T-helper 1 cell treated with Interleukin-12 subunit alpha and Interleukin-12 subunit beta and Interleukin-4 antibody, amounts not matched to agents 30 ng/mL and 1 ng/mL, for 36 hours (primary cell): ENCODE measurements at regions not wholly inside any gene's neighbourhood (a gene's known extent, or its start where the extent isn't known, plus 50 kb on each side); places are given as distances from the start of the nearest gene placed in this dataset.

Source experiments
- intact Hi-C: fragments of 100-400 bp; cut with micrococcal nuclease; formaldehyde crosslinking; loops from one replicate; pipeline ENCODE4 v1.15.1; 2024

DNA sequence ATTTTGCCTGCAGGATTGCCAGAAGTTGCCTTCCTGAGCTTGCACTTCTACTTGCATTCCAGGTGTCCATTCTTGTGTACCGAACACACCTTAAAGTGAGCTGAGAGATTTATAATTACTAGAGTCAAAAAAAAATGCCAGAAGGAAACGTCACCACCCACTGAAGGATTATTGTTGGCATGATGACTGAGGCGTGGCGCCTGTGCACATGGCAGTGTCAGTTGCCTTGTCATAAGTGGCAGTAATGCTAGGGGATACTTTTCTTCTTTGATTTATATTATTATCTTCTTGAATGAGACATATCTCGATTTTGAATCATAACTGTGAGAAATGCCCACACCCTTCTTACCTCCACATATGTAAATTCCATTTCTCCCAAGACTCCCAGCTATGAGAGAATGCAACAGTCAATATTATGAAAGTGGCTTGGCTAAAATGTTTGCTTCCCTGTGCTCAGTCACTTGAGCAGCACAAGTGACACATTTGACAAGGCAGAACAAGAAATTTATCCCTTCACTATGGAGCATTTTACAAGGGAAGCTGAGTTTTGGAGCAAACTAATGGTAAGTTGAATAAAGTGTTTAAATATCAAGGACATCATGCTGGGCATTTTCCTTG lies 149.5 kb upstream of the SASH1 start:
- intact Hi-C loops, result loop anchor here (10.0 kb wide), 1 partner anchor 48 kb away; no protein-coding TSS in a partner anchor

DNA sequence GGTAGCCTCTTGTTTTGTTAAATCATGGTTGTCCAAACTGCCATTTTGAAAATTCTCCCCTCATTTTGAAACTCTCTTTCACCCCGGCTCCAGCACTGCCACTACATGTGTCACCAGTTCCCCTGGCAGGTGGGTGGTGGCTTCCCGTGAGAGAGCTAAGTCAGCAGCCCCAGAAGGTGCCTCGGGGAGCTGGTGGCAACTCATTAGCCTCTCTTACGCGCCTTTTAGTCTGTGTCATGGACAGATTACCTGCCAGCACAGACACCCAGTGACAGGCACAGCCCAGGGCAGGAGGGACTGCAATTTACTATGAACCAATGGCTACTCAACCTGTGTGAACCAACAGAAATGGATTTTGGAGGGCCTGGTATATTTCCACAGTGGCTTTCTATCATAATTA lies 147.1 kb upstream of the SASH1 start:
- intact Hi-C loops, result loop anchor here (10.0 kb wide), 1 partner anchor 51 kb away; no protein-coding TSS in a partner anchor

DNA sequence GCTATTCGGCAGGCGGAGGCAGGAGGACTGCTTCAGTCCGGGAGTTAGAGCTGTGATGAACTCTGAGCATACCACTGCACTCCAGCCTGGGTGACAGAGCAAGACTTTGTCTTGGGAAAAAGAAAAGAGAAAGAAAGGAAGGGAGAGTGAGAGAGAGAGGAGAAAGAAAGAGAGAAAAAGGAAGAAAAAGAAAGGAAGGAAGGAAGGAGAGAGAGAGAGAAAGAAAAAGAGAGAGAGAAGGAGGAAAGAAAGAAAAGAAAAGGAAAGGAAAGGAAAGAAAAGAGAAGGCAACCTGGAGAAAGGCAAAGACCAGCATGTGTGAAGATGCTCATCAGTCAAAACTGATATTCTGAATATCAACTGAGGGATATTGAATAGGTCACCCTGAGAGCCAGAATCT lies 143.1 kb upstream of the SASH1 start:
- intact Hi-C loops, result loop anchor here (10.0 kb wide), 1 partner anchor 55 kb away; no protein-coding TSS in a partner anchor

DNA sequence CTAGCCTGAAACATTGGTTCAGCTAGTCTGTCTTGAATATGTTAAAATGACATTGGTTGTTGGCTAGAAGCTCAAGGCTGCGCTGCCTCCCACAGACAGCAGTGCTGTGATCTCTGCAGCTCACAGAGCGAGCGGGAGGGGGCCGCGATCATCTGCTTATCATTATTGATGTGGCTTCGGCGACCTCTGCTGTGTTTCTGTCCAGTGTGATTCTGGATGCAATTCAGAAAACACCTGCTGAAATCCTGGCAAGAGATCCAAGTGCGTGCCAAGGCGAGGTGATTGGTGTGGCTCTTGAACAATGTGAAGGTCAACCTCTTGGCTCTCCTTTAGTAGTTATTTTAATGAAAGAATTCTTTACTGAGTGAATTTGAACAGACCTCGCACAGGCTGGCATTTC lies 142.3 kb upstream of the SASH1 start:
- intact Hi-C loops, result loop anchor here (5.0 kb wide), 2 partner anchors 502 to 998 kb away; partner anchors contain the start of gene STXBP5

DNA sequence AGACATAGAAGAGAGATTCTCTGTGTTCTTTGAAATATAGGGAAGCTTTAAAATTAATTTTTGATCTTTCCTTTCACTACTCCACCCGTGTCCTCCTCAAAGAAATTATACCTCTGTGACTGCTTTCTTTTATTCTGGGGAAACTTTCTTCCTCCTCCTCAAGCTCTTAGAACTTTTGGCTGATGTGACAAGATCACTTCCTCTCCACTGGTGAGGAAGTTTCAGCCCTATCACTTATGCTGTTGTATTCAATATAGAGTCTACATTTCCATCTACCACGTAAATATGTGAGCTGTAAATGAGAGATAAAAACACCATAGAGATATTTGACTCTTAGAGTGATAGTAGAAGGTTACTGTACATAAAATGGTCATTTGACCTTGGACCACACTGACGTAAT lies 141.9 kb upstream of the SASH1 start:
- intact Hi-C loops, result loop anchor here (5.0 kb wide), 2 partner anchors 502 to 998 kb away; partner anchors contain the start of gene STXBP5

DNA sequence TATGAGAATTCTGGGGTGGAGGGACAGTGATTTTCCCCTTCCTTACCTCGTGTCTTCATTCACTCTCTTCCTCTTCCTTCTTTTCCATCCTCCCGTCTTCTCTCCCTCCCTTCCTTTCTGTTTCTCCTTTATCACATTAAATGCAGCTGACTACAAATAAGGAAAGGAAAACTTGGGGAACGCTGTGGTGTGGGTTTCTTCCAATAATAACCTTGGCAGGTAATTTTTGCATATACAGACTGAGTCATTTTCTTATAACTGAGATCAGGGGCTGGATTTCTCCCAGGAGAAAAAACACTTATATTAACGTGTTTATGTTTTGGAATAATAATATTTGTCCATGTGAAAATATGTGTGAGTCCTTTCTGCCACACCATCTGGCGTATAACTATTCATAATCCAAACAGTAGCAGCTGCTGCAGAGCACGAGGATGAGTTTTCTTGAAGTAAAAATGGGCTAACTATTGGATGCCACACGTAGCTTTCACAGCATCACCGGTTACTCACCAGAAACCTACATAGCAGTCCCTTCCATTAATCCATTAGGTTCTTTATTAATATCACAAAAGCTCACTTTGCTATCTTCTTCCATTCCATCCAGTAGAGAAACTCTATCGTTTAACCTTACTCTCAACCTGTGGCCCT lies 139.2 kb upstream of the SASH1 start:
- intact Hi-C loops, result loop anchor here (5.0 kb wide), 2 partner anchors 499 to 1001 kb away; partner anchors contain the start of gene STXBP5

DNA sequence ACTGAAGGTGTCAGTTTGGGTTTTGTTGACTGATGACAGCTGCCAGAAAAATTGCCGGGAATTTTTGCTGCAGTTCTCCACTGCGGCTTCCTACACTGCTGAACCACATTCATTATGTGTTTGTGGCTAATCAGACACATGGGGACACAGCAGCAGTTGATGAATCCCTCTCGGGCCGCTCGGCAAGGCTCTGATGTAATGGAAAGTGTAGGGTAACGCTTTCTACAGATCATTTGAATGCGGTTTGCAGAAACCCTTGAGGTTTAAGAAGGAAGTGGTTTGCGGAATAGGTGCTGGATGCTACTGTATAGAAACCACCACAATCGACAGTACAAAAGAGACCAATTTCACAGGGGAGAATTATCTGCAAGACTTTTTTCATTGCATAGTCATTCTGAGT lies 138.7 kb upstream of the SASH1 start:
- intact Hi-C loops, result loop anchor here (2.0 to 5.0 kb wide), 3 partner anchors 498 to 1002 kb away; partner anchors contain the start of gene STXBP5

DNA sequence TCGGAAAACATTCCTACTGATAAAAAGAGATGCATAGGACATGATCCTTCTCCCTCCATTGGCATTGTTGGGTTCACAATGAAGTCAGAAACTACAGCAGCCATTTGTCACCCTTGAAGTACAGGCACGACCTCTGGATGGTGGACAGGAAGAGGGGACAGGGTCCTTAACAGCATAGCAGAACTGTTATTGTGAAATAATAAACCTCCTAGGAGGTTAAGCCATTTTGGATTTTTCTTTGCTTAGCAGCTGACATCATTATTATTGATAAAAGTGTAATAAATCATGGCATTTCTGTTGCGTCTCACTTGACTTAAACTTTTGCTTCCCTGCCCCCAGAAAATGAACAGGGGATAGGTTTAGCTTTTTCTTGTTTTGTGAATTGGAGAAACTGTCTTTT lies 134.3 kb upstream of the SASH1 start:
- intact Hi-C loops, result no loop called here

DNA sequence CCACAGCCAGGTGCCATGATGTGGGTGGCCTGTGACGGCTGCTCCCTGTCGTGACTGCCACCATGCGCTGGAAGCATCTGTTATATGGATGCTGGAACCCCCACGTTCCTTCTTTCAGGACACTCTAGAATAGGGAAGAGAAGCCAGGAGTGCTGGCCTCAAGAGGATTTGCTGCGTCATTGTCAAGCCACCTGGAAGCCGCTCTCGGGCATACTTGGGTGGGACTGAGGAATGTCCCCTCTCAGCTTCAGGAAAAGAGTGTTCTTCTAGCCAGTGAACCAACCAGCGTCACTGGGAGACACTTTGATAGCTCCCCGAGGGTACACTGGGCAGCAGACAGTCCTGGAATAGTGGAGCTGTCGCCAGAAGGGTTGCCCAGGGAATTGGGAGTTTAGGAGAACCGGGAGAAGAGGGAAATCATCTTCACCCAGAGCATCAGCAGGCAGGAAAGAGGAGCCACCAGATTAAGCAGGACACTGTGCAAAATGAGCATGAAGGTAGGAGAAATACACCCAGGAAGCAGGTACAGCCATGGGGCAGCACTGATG lies 130.8 kb upstream of the SASH1 start:
- intact Hi-C loops, result no loop called here

DNA sequence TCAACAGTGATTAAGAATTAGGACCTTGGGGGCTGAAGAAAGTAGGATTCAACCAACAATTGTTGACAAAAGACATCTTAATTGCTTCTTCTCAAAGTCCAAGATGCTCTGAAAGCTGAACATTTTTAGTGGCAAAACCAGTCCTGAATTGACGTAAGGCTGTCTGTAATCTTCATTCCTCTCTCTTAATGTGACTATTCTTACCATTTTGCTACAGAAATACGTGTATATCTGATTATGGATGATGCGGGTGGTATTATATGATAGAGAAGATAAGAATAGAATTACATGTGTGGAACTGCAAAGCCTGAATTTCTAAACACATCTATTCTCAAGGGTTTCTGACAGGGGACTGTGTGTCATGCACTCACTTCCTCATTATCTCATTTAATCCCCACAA lies 130.3 kb upstream of the SASH1 start:
- intact Hi-C loops, result no loop called here

DNA sequence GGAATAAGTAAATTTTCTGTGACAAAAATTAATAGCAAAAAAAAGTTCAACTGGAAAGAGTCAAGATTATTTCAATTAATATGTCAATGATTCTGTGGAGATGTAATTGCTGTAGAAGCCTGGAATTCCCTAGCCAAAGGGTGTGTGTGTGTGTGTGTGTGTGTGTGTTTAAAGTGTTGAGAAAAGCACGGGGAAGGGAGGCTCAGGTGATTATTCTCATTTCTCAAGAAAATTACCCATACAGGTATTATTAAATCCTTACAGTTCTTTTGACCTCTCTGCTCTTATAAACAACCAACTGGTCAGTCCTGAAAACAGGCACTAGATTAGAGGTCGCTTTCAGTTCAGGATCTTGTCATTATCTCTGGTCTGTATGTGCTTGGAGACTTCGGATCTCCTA lies 129.3 kb upstream of the SASH1 start:
- intact Hi-C loops, result no loop called here

DNA sequence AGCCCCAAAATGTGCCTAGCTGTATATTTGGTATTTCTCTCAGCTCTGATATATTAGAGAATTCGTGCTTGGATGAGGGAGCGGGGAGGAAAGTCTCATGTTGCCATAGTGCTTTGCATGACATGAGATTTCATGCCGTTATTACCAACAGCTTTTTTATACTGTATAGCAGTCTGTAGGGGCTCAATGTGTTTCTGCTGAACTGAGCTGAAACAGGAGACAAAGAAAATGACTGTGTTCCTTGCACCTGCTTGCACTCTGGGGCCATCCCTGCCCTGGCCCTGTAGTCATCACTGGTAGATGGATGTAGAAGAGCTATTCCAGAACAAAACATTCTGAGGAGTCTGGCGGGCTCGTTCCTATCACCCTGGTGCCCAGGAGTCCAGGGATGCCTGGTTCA lies 128.0 kb upstream of the SASH1 start:
- intact Hi-C loops, result no loop called here

DNA sequence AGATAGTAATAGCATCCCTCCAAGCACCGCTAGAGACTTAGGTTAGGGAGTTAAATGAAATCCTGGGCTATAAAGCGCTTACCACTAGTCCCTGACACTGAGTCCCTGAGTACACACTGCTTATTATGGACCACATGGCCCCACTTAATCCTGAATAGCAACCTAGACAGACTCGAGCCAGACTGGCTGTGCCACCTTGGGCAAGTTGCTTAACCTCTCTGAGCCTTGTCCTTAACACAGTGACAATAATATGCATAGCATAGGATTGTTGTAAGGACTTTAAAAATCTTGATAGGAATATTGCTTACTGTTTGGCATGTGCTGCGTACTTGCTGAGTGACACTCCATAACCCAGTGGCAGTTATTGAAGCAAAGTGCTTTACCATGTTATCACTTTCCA lies 125.6 kb upstream of the SASH1 start:
- intact Hi-C loops, result no loop called here

DNA sequence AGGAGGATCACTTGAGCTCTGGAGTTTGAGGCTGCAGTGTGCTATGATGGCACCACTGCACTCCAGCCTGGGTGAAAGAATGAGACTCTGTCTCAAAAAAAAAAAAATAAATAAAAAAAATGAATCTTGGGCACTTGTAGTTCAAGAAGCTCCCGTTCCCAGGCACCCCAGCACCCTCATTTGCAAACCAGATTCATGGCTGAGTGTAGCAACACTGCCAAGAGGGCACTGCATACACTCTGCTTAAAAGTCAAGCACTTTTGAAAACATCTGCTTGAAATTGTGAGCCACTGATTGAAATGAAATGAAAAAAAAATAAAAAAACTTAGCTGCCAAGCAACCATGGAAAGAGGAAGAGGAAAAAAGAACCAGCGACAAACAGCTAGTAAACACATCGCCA lies 124.7 kb upstream of the SASH1 start:
- intact Hi-C loops, result no loop called here

DNA sequence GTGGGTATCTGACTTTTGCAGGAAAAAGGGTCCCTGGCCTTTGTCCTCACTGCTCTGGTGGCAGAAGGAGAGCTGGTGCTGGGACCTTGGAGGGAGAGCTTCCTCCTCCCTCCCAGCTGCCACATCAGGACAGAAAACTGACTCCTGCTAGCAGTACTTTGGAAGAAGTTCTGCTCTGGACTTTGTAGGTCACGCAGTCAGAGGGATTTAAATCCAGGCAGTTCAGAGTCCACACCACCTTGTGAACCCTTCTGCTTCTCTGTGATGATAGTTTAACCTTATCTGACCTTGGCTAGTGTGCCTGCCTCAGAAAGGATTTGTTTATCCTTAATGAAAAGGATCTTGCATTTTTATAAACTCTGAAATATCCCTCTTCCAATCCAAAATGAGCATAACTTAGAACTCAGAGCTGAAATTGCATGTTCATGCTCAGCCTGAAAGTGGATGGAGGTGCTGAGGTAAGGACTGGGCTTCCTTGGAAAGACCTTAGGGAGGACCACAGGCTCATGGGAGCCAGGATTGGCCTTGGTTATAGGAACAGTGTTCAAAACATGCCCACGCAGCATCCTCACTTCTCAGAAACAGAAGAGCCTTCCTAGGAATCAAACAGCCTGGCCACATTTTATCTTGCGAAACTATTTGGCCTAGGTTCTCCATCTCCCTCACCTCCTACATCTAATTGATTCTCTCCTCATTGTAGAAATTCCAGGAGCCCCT lies 123.9 kb upstream of the SASH1 start:
- intact Hi-C loops, result no loop called here

DNA sequence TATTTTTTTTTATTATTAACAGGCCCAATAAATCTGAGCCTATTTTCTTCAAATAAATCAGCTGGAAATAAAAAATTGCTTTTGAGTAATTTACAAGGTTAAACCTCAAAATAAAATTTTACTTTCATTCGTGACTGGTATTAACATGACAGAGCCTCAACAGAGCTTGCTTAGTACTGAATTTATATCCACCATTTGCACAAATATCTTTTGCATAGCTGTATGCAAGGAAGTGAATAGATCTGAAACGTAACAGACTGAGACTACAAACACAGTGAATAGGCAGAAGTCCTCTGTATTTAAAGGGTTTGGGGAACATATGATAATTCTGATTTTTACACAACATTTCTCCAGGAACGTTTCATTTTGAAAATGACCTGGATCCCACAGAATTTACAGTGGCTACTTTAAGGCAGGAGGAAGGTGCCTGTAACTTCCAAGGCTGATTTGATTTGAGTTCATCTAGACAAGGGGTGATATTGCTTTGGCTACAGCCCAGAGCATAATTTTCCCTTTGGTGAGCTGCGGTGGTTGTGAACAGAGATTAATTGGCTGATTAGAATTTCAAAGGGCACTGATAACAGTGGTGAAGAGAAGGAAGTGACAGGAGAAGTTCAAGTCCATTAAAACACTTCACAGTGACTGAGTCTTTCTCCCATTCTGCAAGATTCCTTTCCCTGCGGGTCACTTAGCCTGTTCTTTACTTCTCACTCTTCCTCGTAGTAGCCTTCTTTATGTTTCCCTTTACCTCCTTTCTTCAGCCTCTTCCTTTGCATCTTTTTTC lies 121.2 kb upstream of the SASH1 start:
- intact Hi-C loops, result no loop called here

DNA sequence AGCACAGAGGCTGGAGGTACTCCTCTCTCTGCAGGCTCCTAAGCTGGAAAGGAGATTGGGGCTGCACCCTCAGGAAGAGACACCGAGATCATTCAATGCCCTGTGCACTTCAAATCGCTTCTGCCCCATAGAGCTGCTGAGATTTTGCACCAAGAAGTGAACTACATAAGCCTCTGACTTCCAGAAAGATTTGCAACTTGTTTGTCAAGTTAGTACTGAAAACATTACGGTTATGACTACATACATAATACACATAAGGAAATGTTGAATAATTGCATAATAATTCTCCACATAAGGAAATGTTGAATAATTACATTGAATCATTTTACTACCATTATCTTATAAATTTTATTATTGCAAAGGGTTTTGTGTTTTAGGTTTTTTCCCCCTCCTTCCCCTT lies 120.3 kb upstream of the SASH1 start:
- intact Hi-C loops, result no loop called here

DNA sequence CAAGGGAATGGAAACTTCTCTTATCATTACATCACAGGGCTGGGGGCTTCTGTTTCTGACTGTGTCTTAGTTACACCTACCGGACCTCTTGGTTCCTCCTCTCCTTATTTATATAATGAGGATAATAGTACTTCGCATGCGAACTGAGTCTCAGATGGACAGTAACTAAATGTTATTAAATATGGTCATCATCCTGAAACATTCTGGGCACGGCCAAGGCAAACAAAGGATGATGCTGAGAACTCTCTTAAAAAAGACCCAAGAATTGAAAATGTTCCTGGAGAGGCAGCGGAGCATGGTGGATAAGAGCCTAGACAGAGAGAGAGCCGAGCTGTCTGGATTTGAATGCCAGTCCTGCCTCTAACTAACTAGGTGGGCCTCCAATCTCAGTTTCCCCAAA lies 119.8 kb upstream of the SASH1 start:
- intact Hi-C loops, result no loop called here

DNA sequence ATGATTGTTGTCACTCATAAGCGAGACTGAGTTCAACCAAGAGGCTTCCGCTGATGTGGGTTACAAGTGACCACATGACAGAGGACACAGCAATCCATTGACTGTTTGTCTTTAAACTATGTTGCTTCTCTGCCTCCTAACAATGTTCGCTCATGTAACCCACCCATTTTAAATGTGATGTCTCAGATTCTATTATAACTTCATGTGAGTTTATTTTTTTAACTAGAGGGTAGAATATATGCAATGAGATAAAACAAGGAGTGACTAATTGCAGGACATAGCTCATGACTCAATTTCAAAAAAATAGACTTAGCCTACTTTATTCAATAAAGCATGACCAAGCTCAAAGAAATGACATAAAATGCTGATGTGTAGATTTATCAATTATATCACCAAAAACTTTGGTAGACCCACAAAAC lies 119.2 kb upstream of the SASH1 start:
- intact Hi-C loops, result no loop called here

DNA sequence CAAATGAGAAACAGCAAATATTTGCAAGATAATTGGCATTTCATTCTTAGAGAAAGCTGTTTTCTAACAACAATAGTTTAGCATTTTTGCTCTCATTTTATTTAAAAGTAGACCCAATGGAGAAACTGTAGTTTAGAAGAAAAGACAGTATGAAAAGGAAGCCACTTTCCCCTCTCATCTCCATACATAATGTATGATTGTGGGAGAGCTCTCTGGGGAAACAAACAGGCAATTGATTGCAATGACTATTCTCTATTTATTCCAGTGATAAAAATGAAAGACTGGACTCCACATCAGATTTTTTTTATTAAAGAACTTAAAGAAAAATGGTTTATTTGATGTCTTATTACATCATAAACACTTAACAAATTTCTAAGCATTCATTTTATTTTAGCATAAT lies 116.8 kb upstream of the SASH1 start:
- intact Hi-C loops, result no loop called here

DNA sequence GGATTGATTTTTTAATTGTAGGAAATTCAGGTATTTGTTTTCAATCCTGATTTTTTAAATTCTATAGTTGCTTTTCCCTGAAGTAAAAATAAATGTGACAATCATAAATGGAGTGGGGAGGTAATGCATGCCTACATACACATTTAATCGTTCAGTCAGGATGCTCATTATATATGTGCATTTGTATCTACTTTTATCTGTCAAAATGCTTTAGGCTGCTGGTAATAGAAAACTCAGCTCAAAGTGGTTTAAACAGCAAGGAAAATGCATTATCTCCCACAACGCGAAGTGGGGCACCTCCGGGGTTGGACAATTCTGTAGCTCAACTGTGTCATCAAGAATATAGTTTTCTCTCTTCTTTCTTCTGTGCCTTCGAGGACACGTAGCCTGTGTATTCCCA lies 116.4 kb upstream of the SASH1 start:
- intact Hi-C loops, result no loop called here
